GM18873 (cell line): ENCODE measurements at regions not wholly inside any gene's neighbourhood (a gene's known extent, or its start where the extent isn't known, plus 50 kb on each side); places are given as distances from the start of the nearest gene placed in this dataset.
A peak's percentile ranks its signal among the peaks of the same experiment; 100 is the strongest.
"Not testable (repeated sequence)": the region's sequence is repeated elsewhere in the genome, so short reads cannot be mapped to it uniquely, and the experiment has no call there.

Experiments used
- ATAC-seq: cut with Tn5 transposase; IDR thresholded peaks from one replicate; pipeline ENCODE4 v1.9.1; 2021; ENCODE audit warnings: mild to moderate bottlenecking, moderate library complexity, moderate number of reproducible peaks; ENCODE audit not compliant: unreplicated experiment, low FRiP score

DNA sequence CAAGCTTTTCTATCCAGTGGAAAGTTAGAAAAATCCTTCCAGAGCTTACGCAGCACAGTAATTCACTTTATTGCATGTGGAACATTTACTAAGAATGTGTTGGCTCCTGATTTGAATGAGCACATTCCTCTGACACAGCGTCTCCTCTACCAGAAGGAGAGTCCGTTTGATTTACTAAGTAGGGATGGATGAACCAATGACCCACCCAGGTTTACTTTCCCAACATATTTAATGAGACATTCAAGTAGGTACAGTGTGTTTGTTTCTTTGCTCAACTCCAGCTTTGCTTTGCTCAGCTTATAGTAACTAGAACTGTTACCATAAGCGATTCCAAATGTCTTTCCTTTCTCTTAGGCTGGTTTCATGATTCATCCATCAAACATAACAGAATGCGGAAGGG lies 161.7 kb downstream of the SMARCA1 start:
- ATAC-seq: no peak

DNA sequence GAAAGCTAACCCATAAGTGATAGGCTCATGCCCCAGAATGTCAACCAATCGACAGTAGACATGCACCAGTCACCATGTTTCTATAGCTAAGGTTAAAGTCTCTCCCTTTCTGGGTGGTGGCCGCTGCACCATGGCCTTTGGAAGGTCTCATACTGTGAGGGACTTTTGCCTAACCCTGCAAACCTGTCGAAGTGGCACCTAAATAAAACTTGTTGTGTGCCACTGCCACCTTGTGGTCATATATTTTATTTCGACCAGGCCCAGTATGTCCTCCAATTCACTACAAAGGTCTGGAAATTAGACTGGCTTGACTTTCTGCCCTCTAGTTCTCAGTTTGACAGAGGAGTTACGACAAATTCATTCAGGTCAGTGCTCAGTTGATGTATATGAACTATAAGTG lies 163.1 kb downstream of the SMARCA1 start:
- peak; percentile 86 for ATAC-seq

DNA sequence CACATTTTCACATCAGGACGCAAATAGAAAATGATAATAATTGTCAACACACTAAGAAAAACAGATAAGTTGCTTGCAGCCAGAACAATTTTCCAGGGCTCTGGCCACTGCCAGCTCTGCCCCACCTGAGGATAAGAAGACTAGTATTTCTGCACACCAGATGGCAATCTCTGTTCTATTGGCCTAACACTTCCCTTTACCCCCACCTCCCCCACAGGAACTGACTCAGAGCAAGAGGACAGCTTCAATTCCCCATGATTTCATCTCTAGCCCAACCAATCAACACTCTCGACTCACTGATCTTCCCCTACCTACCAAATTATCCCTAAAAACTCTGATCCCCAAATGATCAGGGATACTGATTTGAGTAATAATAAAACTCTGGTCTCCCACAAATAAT lies 164.0 kb downstream of the SMARCA1 start:
- ATAC-seq: no peak

DNA sequence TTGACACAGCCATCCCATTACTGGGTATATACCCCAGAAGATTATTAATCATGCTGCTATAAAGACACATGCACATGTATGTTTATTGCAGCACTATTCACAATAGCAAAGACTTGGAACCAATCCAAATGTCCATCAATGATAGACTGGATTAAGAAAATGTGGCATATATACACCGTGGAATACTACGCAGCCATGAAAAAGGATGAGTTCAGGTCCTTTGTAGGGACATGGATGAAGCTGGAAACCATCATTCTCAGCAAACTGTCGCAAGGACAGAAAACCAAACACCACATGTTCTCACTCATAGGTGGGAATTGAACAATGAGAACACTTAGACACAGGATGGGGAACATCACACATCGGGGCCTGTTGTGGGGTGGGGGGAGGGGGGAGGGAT lies 165.9 kb downstream of the SMARCA1 start:
- ATAC-seq: not testable (repeated sequence)

DNA sequence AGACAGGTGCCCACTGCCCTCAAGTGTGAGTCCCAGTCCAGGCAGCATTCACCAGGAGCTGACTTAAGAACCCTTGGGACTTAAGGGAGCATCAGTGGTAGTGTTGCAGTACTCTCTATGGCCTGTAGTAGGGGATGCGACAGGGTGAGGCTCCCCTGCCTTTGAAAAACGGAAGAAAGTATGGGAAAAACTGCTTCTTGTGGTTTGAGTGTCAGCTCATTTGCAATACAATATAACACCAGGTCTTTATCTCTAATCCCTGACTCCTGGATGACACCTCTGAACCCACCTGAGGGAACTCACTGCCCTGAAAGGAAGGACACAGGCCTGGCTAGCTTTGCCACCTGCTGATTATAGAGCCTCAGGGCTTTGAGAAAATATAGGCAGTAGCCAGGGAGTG lies 176.0 kb downstream of the SMARCA1 start:
- no peak for ATAC-seq

DNA sequence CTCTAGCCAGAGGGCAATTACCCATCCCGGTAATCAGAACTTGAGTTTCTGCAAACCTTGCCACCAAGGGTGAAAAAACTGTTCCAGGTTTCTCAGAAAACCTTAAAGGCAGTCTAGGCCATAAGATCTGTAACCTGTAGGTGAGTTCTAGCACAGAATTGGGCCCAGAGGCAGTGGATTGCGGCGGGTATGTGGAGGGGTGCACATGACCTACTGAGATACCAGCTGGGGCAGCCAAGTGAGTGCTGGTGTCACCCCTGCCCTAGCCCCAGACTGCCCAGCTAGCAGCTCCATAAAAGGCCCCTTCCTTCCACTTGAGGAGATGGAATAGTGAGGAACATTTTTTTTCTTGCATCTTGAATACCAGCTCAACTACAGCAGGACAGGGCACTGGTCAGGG lies 176.7 kb downstream of the SMARCA1 start:
- no peak for ATAC-seq

DNA sequence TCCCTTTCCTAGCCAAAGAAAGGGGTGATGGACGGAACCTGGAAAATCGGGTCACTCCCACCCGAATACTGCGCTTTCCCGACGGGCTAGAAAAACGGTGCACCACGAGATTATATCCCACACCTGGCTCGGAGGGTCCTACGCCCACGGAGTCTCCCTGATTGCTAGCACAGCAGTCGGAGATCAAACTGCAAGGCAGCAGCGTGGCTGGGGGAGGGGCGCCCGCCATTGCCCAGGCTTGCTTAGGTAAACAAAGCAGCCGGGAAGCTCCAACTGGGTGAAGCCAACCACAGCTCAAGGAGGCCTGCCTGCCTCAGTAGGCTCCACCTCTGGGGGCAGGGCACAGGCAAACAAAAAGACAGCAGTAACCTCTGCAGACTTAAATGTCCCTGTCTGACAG lies 186.0 kb downstream of the SMARCA1 start:
- not testable (repeated sequence) for ATAC-seq

DNA sequence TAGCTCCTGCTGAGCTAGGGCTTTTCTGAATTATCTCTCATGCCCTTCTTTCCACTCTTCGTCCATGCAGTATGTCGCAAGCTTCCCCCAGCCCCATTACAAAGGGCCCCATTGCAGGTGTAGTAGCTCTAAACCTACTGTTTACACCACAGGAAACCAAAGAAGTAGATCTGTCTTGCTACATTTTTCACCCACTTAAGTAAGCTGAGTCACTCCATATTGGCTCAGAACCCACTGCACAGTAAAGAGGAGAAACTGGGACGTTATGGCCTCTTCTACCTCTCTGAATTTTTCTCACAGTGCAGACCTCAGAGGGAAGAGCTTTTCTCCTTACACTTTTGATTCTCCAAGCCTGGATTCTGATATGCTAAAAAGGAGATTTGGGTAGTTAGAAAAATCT lies 200.2 kb downstream of the SMARCA1 start:
- no peak for ATAC-seq

DNA sequence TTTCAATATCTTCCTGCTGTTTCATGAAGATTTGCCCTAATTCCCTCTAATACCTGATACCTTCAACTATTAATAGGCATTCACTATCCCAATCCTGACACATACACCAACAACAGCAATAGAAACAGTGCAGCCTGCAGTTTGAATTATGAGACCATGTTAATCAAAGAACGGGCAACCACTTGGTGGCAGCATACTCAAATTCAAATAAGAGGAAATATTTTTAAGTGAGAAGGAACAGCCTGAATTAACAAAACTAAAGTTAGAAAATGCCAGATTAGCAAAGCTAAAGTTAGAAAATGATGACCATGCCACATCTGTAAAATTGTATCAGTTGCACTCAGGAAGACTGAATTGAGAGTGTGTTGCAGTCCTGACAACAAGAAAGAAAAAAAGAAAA lies 204.9 kb downstream of the SMARCA1 start:
- no peak for ATAC-seq

DNA sequence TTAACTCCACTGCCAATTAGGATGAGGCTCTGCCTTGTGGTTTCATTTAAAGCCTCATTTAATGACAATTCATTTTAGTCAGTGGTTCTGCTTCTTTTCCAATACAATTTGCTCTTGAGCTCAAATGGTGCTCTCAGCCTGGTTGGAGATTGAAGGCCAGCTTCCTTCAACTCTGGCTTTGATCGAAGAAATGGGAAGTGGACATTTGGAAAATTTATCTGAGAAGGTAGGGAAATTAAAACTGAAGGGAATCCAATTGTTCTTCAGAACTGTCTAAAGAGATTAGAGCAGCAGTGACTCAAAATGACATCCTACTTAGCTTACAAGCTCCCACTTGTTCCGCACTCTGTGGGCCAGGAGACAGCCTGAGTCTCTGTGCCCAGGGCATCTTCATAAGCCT lies 206.8 kb downstream of the SMARCA1 start:
- ATAC-seq: no peak

DNA sequence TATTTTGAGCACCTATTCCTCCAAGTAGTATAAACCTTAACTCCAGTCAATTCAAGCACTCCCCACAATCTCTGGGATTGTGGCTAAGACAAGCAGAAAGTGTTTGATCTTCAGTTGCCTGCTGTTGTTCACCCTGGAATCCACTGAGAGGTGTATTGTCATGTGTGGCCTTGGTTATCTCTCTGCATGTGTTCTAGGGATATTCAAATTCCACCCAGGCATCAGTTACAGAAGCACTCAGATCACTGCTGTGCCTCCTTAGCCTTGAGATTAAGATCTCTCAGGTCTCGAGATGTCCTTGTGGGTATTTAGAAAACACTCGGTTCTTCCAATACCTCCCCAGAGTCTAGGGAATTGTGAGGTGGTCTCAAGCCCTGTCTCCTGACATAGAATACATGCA lies 213.3 kb downstream of the SMARCA1 start:
- ATAC-seq: no peak

DNA sequence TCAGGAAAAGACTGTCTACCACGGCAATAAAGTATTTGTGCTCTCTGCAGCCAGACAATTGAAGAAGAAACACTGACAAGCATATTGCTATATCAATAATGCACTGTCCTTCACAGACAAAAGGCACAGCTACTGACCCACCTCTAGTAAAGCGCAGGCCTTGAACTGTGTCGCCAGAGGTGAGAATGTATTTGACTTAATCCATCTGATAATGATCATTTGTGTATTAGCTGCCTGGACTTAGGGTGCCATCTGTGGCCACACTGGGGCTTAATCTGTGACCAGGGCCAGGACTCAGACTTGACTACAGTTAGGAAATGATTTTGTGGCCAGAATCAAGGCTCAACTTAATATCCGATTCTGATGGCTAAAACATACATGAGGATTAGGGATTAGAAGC lies 260.4 kb downstream of the SMARCA1 start:
- no peak for ATAC-seq

DNA sequence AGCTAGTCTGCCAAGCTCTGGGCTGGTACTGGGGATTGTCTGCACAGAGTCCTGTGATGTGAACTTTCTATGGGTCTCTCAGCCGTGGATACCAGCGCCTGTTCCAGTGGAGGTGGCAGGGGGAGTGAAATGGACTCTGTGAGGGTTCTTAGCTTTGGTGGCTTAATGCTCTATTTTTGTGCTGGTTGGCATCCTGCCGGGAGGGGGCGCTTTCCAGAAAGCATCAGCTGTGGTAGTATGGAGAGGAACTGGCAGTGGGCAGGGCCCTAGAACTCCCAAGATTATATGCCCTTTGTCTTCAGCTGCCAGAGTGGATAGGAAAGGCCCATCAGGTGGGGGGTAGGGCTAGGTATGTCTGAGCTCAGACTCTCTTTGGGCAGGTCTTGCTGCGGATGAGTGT lies 267.8 kb downstream of the SMARCA1 start:
- ATAC-seq: not testable (repeated sequence)

DNA sequence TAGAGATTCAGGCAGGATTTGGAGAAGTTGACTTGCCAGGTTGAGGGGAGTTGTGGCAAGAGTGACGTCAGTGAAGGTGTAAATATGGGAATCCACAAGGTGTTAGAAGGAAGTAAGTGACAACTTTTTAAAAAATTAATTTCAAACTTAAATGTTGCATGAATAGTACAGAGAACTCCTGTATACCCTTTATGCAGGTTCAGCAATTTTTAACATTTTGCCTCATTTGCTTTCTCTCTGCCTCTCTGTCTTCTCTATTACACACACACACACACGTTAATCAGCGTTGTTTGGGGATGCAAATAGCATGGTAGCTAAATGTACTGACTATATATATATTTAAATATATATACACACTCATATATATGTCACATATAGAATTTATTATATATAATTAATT lies 273.7 kb downstream of the SMARCA1 start:
- no peak for ATAC-seq

DNA sequence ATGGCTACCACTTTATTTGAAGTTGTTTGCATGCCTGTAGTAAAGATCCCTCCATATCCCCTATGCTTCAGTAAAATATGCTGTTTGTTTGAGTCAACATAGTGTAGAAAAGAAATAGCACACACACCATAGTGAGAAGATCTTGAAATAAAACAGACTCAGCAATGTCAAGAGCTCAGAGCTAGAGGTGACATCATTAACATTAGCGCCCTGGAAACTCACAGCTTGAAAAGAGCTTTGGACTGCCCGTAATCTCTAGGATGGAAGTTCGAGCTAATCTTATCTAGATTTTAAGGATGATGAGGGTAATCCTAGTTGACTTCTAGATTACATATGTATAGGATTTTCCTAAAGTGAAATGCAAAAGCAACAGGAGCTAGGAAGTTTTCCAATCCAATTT lies 275.6 kb downstream of the SMARCA1 start:
- ATAC-seq: no peak

DNA sequence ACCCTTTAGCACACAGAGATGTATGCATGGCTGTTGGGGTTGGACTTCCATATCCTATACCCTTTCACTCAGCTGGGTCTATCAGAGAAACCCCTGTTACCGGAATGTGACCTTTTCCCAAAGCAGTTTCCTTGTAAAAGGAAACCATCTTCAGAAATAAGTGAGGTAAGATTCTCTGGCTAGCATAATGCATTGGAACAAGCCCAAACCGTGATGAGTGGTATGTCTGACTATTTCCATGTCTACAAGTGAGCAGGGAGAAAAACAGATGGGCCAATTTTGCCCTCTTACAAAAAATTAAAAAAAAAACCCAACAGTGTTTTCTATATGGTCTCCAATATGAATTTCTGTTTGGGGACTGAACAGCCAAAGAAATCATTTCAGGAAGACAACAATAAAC lies 283.9 kb downstream of the SMARCA1 start:
- no peak for ATAC-seq

DNA sequence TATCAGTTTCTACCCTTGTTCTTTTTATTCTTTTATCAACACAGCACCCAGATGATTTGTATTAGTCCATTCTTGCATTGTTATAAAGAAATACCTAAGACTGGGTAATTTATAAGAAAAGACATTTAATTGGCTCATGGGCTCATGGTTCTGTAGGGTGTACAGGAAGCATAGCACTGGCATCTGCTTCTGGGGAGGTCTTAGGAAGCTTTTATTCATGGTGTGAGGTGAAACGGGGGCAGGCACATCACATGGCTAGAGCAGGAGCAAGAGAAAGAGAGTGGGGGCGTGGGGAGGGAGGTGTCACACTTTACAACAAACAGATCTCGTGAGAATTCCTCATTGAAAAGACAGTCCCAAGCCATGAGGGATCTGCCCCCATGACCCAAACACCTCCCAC lies 285.3 kb downstream of the SMARCA1 start:
- no peak for ATAC-seq

DNA sequence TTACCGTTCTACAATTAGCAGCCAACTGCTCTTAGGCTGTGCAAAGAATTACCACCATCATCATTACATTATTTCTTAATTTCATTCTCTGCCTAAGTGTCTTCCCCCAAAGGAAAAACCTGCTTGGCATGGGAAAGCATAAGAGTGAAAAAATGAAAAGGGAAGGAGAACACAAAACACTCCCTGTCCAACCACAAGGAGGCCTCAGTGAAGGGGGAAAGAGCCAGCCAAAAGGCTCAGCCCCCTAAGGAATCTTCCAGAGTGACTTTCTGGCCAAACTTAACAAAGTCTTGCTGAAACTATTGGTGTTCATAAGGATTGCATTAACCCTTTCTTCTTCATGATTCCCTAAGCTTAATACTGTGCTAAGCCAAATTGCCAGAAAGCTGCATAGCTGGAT lies 287.4 kb downstream of the SMARCA1 start:
- no peak for ATAC-seq

DNA sequence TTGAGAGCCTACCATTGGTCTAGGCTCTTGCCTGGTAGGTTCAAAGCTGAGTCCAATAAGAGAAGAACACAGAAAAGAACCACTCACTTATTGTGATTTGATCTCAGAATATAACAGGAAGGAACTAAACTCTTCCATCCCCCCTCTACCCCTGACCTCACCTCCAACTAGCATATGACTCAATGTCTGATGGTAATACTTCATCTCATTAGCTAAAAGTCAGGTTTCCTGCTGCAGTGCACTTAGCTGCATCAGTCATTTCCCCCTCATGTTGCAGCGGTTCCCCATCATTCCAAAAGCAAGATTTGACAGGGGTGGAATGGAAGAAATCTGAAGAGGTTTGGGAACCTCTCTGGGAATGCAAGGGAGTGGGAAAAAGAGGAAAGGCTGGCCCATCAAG lies 289.5 kb downstream of the SMARCA1 start:
- ATAC-seq: no peak

DNA sequence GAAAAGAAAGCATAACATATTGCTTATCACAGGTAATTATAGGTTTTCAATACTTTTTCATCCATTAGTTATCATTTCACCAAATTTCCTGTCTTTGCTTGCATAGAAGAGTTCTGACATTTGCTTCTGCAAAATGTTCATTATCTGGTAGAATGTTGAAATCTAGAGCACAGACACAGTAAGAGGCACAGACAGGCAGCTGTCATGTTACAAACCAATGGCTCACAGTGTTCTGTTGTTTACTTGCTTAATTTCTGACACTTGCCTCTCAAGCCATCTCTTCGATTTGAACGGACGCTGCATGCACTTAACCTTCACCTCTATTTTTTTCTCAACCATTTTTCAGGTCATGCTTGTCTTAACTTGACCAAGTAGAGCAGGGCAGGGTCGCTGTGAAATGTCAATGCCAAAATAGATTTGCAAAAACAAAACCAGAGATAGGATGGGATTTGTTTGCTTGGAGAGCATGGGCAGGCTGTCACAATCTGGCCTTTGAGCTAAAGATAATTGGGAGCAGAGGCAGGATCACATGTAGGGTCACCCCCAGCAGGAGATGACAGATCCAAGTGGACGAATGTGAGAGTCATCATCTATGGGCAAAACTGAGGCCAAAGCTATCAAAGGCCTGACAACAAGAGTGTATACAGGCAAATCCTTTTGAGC lies 292.3 kb downstream of the SMARCA1 start:
- no peak for ATAC-seq

DNA sequence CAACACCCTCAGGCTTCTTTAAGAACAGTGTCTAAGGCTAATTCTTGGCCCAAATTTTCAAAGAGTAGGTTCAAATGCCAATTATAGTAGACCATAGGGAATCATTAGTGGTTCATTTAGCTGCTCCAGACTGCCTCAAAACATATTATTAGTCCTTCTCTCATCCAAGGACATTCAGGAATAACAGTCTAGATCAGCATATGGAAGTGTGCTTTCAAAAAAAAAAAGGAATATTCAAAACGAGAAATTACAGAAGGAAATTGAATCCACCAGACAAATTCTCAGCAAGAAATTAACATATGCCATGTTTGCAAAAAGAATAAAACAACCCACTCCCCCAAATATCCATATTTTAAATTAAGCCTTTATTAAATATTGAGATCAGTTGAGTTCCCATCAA lies 293.1 kb downstream of the SMARCA1 start:
- no peak for ATAC-seq

DNA sequence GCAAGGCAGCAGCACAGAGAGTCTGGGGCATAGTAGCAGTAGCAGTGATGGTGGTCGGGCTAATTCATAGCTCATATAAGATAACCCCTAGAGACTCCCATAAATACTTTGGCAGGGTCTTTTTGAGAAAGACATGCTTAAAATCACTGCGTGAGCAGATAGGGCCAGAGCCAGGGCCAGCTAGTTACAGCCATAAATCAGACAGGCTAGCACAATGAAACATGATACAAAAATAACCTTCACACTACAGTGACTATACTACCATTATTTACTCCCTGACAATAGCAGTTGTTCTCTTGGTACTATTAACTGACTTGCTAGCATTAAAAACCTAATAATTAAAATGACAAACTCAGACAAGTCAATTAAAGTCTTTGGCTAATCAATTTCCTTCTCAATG lies 295.9 kb downstream of the SMARCA1 start:
- ATAC-seq: no peak

DNA sequence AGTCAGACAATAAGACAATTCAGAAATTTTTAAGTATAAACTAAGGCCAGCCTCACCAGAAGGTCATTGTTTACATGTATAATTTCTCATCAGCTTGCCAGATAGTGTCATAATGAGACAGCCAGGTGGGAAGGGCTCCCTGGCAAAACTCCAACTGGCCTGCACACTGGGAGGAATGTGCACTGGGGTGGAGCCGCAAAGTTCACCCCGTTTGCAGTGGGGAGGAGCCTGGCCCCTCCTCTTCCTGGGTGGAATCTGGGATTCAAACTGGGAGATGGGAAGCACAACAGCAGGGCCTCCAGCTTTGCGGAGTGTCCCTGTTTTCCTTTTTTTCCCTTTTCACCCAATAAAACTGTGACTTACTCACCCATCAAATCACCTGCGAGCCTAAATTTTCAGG lies 329.9 kb downstream of the SMARCA1 start:
- no peak for ATAC-seq
